GM12878 (cell line): ENCODE measurements at regions not wholly inside any gene's neighbourhood (a gene's known extent, or its start where the extent isn't known, plus 50 kb on each side); places are given as distances from the start of the nearest gene placed in this dataset.

ENCODE experiments used
- ATAC-seq: fragments of 200-7000 bp; cut with Tn5 transposase; 3 replicates; pipeline ENCODE4 v1.9.1; 2020; ENCODE audit warnings: mild to moderate bottlenecking, moderate library complexity
- BruUV-seq: library from RNA; stranded (reverse); fragments of 400-500 nt; replicated peaks from 2 replicates; lab custom pipeline; 2021; lab: Mats Ljungman, UMichigan
- CTCF ChIA-PET: fragments of 300-600 bp; sonication (Branson Sonifier 250); formaldehyde crosslinking; extraction: SDS; loops from one replicate; lab custom pipeline; 2021; ENCODE audit warnings: inconsistent platforms; lab: Yijun Ruan, JAX
- POLR2A ChIA-PET: fragments of 350-600 bp; formaldehyde crosslinking; extraction: SDS; loops from one replicate; lab custom pipeline; 2021; ENCODE audit warnings: inconsistent platforms; lab: Charles Lee
- RAD21 ChIA-PET: fragments of 300-600 bp; sonication (Branson Sonifier 250); formaldehyde crosslinking; loops from one replicate; lab custom pipeline; 2023; ENCODE audit warnings: antibody characterized with exemption; ENCODE audit not compliant: unreplicated experiment; lab: Charles Lee
- SMC1A ChIA-PET: fragments of 300-600 bp; sonication (Branson Sonifier 250); formaldehyde crosslinking; loops from one replicate; lab custom pipeline; 2023; ENCODE audit not compliant: unreplicated experiment, uncharacterized antibody; lab: Charles Lee
- DNase-seq: peaks from one replicate; pipeline ENCODE4 v3.0.0-alpha.2; 2011; ENCODE audit warnings: low read depth, low spot score
- FAIRE-seq: peaks from 3 replicates; lab custom pipeline; 2011; peaks lifted over from hg19 to GRCh38; lab: Jason Lieb, UNC
- H2AFZ ChIP-seq: 2 replicates; pipeline ENCODE4 v1.6.0; 2011; ENCODE audit warnings: low read depth, low read length, control low read depth; ENCODE audit not compliant: control insufficient read depth
- H3K27ac ChIP-seq: 2 replicates; pipeline ENCODE4 v1.5.1; 2011; ENCODE audit warnings: control low read depth; ENCODE audit not compliant: control insufficient read depth, insufficient read depth
- H3K27me3 ChIP-seq, 2 experiments: replicated peaks in 1 of 2; 2 replicates each; pipeline versions ENCODE4 v1.6.0 to v1.6.1; 2011; ENCODE audit warnings: low read length in 1 of 2; ENCODE audit not compliant: control insufficient read depth in 2 of 2, insufficient read depth in 2 of 2
- H3K36me3 ChIP-seq, 2 experiments: 2 replicates each; pipeline ENCODE4 v1.5.1; 2011; ENCODE audit warnings: low read length in 1 of 2; ENCODE audit not compliant: control insufficient read depth in 2 of 2, insufficient read depth in 2 of 2
- H3K4me1 ChIP-seq: 2 replicates; pipeline ENCODE4 v1.6.1; 2011; ENCODE audit warnings: mild to moderate bottlenecking, low read length, moderate library complexity, mixed read lengths; ENCODE audit not compliant: control insufficient read depth, insufficient read depth
- H3K4me2 ChIP-seq: 2 replicates; pipeline ENCODE4 v1.6.0; 2011; ENCODE audit warnings: control low read depth; ENCODE audit not compliant: control insufficient read depth, insufficient read depth
- H3K4me3 ChIP-seq: fragments of 200-600 bp; sonication (generic); 2 replicates; pipeline ENCODE4 v1.5.1; 2016
- H3K79me2 ChIP-seq: 2 replicates; pipeline ENCODE4 v1.6.0; 2011; ENCODE audit warnings: low read length; ENCODE audit not compliant: control insufficient read depth, insufficient read depth
- H3K9ac ChIP-seq: 2 replicates; pipeline ENCODE4 v1.8.0; 2011; ENCODE audit warnings: low read length, control low read depth, mixed read lengths; ENCODE audit not compliant: control insufficient read depth, insufficient read depth
- H3K9me3 ChIP-seq: replicated peaks from 3 replicates; pipeline ENCODE4 v1.5.1; 2011; ENCODE audit warnings: mild to moderate bottlenecking, low read length; ENCODE audit not compliant: control insufficient read depth, insufficient read depth
- H4K20me1 ChIP-seq: 2 replicates; pipeline ENCODE4 v1.6.0; 2011; ENCODE audit not compliant: control insufficient read depth, insufficient read depth
- BHLHE40 ChIP-seq, 2 experiments: fragments of 450-650 bp in 1 of 2; IDR thresholded peaks; 2 replicates each; pipeline ENCODE4 v1.6.1; 2011 to 2017; ENCODE audit warnings: low read depth in 2 of 2, borderline replicate concordance in 1 of 2, improper control_type of control experiment in 1 of 2, low read length in 1 of 2, mild to moderate bottlenecking in 1 of 2
- DPF2 ChIP-seq: fragments of 450-650 bp; IDR thresholded peaks from 2 replicates; pipeline ENCODE4 v1.6.1; 2017; ENCODE audit warnings: mild to moderate bottlenecking
- JUNB ChIP-seq: IDR thresholded peaks from 2 replicates; pipeline ENCODE4 v1.6.1; 2016; ENCODE audit warnings: antibody characterized with exemption, mild to moderate bottlenecking
- JUND ChIP-seq: IDR thresholded peaks from 2 replicates; pipeline ENCODE4 v1.6.1; 2012; ENCODE audit warnings: low read depth, mild to moderate bottlenecking, low read length, improper control_type of control experiment, moderate library complexity
- MEF2B ChIP-seq: fragments of 450-650 bp; IDR thresholded peaks from 2 replicates; pipeline ENCODE4 v1.6.1; 2018; ENCODE audit warnings: mild to moderate bottlenecking, moderate library complexity; ENCODE audit not compliant: partially characterized antibody, poor library complexity, severe bottlenecking
- NR2C2 ChIP-seq: IDR thresholded peaks from 2 replicates; pipeline ENCODE4 v1.6.1; 2011; ENCODE audit warnings: borderline replicate concordance, low read depth; ENCODE audit not compliant: control insufficient read depth, insufficient read length
- POLR2AphosphoS2 ChIP-seq: IDR thresholded peaks from 2 replicates; pipeline ENCODE4 v1.6.1; 2011; ENCODE audit warnings: low read depth, mild to moderate bottlenecking, low read length, improper control_type of control experiment, moderate library complexity
- RCOR1 ChIP-seq: conservative IDR thresholded peaks from 2 replicates; pipeline ENCODE4 v1.6.1; 2012; ENCODE audit warnings: low read depth, low read length, improper control_type of control experiment
- SIN3A ChIP-seq: IDR thresholded peaks from 2 replicates; pipeline ENCODE4 v1.6.1; 2012; ENCODE audit warnings: low read depth, low read length, improper control_type of control experiment
- YBX1 ChIP-seq: fragments of 450-650 bp; IDR thresholded peaks from 2 replicates; pipeline ENCODE4 v1.6.1; 2016; ENCODE audit warnings: antibody characterized with exemption
- ZNF274 ChIP-seq: IDR thresholded peaks from one replicate; pipeline ENCODE4 v1.8.0; 2011; ENCODE audit not compliant: insufficient read length, insufficient read depth
- WGBS: methylation state at CpG from one replicate; pipeline ENCODE4 v1.1.6; 2016; ENCODE audit warnings: low lambda C conversion rate; ENCODE audit not compliant: insufficient replicate concordance, insufficient coverage; ENCODE audit errors: missing lambda C conversion rate; 5-methylcytosine and 5-hydroxymethylcytosine counted together
- in situ Hi-C: fragments of 300-500 bp; cut with MboI; formaldehyde crosslinking; loops from 9 replicates; pipeline ENCODE4 v1.14.3; 2018; ENCODE audit warnings: mixed read lengths
- intact Hi-C: fragments of 100-400 bp; cut with micrococcal nuclease; formaldehyde crosslinking; loops from one replicate; pipeline ENCODE4 v1.14.2; 2022; ENCODE audit not compliant: unreplicated experiment

DNA sequence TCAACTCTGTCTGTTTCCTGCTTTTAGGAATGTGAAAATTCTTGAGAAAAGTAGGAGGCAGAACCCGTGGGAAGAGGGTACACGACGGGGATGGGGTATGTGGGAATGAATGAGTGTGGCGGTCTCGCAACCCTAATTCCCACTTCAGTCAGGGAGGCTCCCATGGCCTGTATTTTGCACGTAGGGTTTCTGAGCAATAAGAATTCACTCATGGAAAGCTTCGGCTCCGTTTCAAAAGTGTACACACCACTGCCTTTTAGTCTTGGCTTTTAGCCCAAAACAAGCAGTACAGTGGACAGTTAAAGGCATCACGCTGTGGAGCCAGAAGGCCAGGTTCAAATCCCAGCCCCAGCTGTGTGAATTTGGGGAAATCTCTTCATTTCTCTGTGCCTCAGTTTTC is 116.7 kb downstream of the MN1 start:
- intact Hi-C loops = no loop called here
- ATAC-seq (no peak), FAIRE-seq (no peak), DNase-seq (no peak)
- in situ Hi-C loops = no loop called here
- Histone ChIP-seq H2AFZ (no peak overlapping the region), H3K9ac (no peak overlapping the region), H3K4me3 (no peak overlapping the region), H3K9me3 (no peaks in the 10 kb centered on the region; the same call in 2 of the 3 replicates), H3K27ac (no peak overlapping the region), H3K4me1 (no peaks in the 10 kb centered on the region), H3K36me3 (no peaks in the 10 kb centered on the region), H4K20me1 (no peaks in the 10 kb centered on the region), H3K79me2 (no peaks in the 10 kb centered on the region), H3K4me2 (no peak overlapping the region), H3K27me3 (no peaks in the 10 kb centered on the region)
- WGBS = 31% methylated on average over 9 of the region's 9 CpGs
- BruUV-seq = no TSS peak
- RAD21 ChIA-PET = no interaction called here
- POLR2A ChIA-PET = no interaction called here
- SMC1A ChIA-PET = no interaction called here
- CTCF ChIA-PET = no interaction called here
- TF ChIP-seq DPF2 (no peak), RCOR1 (no peak), YBX1 (no peak), NR2C2 (no peak), JUND (no peak), ZNF274 (no peak), MEF2B (no peak), SIN3A (no peak), BHLHE40 (IDR thresholded peaks at IDR 0.05; ENCODE audit: borderline replicate concordance in 1 of 2, low read depth in 2 of 2, low read length in 1 of 2) (no peak), POLR2AphosphoS2 (no peak), JUNB (no peak)
